GM21390 (cell line): ENCODE measurements at regions not wholly inside any gene's neighbourhood (a gene's known extent, or its start where the extent isn't known, plus 50 kb on each side); places are given as distances from the start of the nearest gene placed in this dataset.
"Not testable (repeated sequence)": the region's sequence is repeated elsewhere in the genome, so short reads cannot be mapped to it uniquely, and the experiment has no call there.

Experiments used
- ATAC-seq: cut with Tn5 transposase; IDR thresholded peaks from one replicate; pipeline ENCODE4 v1.9.1; 2021; ENCODE audit not compliant: unreplicated experiment

GRCh38 chr5:174931033-174931432 lies 206.7 kb downstream of the MSX2 start:
- ATAC-seq = not testable (repeated sequence)

GRCh38 chr5:174925586-174925985 lies 201.2 kb downstream of the MSX2 start:
- no peak for ATAC-seq

- no peak for ATAC-seq
Measured at GRCh38 chr5:174922955-174923354, 198.6 kb downstream of the MSX2 start.

- ATAC-seq = no peak
Measured at GRCh38 chr5:174920906-174921550, 196.6 kb downstream of the MSX2 start.

- ATAC-seq = no peak
Measured at GRCh38 chr5:174919351-174919750, 195.0 kb downstream of the MSX2 start.

GRCh38 chr5:174918655-174919054 lies 194.3 kb downstream of the MSX2 start:
- ATAC-seq = no peak

GRCh38 chr5:174917976-174918554 lies 193.7 kb downstream of the MSX2 start:
- no peak for ATAC-seq

- not testable (repeated sequence) for ATAC-seq
Measured at GRCh38 chr5:174917435-174917834, 193.1 kb downstream of the MSX2 start.

- not testable (repeated sequence) for ATAC-seq
Measured at GRCh38 chr5:174916924-174917323, 192.5 kb downstream of the MSX2 start.

GRCh38 chr5:174916227-174916626 lies 191.8 kb downstream of the MSX2 start:
- ATAC-seq = no peak

GRCh38 chr5:174911118-174911517 lies 186.7 kb downstream of the MSX2 start:
- no peak for ATAC-seq

- peak; percentile 99 for ATAC-seq
Measured at GRCh38 chr5:174910245-174910737, 185.9 kb downstream of the MSX2 start.

GRCh38 chr5:174903172-174903732 lies 178.9 kb downstream of the MSX2 start:
- ATAC-seq = no peak

- ATAC-seq = no peak
Measured at GRCh38 chr5:174901336-174901735, 177.0 kb downstream of the MSX2 start.

- no peak for ATAC-seq
Measured at GRCh38 chr5:174900240-174900865, 176.0 kb downstream of the MSX2 start.

- no peak for ATAC-seq
Measured at GRCh38 chr5:174897281-174897950, 173.0 kb downstream of the MSX2 start.

GRCh38 chr5:174895360-174895759 lies 171.0 kb downstream of the MSX2 start:
- ATAC-seq = no peak

GRCh38 chr5:174892742-174893141 lies 168.4 kb downstream of the MSX2 start:
- ATAC-seq = no peak

GRCh38 chr5:174880412-174881200 lies 156.2 kb downstream of the MSX2 start:
- not testable (repeated sequence) for ATAC-seq

GRCh38 chr5:174877987-174878386 lies 153.6 kb downstream of the MSX2 start:
- no peak for ATAC-seq

- ATAC-seq = no peak
Measured at GRCh38 chr5:174872271-174872670, 147.9 kb downstream of the MSX2 start.
